Spleen (tissue), 7 donors: ENCODE measurements at regions not wholly inside any gene's neighbourhood (a gene's known extent, or its start where the extent isn't known, plus 50 kb on each side); places are given as distances from the start of the nearest gene placed in this dataset.

Experiments
- CTCF ChIP-seq, 11 experiments: fragments of 200-600 bp in 7 of 11; fragments of 450-650 bp in 4 of 11; sonication (generic) in 4 of 11; IDR thresholded peaks in 8 of 11; conservative IDR thresholded peaks in 3 of 11; 1 replicate in 7 of 11; 2 replicates in 4 of 11; pipeline versions ENCODE4 v1.4.0 to v1.8.0; 2016 to 2021; ENCODE audit warnings: antibody characterized with exemption in 11 of 11, inconsistent platforms in 4 of 11, mild to moderate bottlenecking in 1 of 11
- POLR2A ChIP-seq, 3 donors: fragments of 450-650 bp; IDR thresholded peaks; one replicate each; pipeline ENCODE4 v1.5.1; 2017; ENCODE audit warnings: antibody characterized with exemption in 3 of 3, mild to moderate bottlenecking in 1 of 3
- donor health status: DM: no; HTN: no; CAD: no; lungs with moderate emphysema.
- donor health status: DM: no; HTN: no; CAD: no.
- donor health status: DM: no; HTN: no; CAD: no.

- TF ChIP-seq CTCF (IDR thresholded peaks at IDR 0.05 in 8 of 11, conservative IDR thresholded peaks at IDR 0.05 in 3 of 11) (no peak), POLR2A (IDR thresholded peaks at IDR 0.05) (no peak)
These were observed 484.4 kb upstream of the SPRED2 start for GRCh38 chr2:65916785-65917295.
